Middle frontal gyrus (tissue), 1 donor: ENCODE measurements at regions not wholly inside any gene's neighbourhood (a gene's known extent, or its start where the extent isn't known, plus 50 kb on each side); places are given as distances from the start of the nearest gene placed in this dataset.
"Not testable (repeated sequence)": the region's sequence is repeated elsewhere in the genome, so short reads cannot be mapped to it uniquely, and the experiment has no call there.

Experiments
- DNase-seq: peaks from one replicate; pipeline ENCODE4 v3.0.0-alpha.2; 2015; ENCODE audit warnings: low spot score; ENCODE audit errors: extremely low spot score

DNA sequence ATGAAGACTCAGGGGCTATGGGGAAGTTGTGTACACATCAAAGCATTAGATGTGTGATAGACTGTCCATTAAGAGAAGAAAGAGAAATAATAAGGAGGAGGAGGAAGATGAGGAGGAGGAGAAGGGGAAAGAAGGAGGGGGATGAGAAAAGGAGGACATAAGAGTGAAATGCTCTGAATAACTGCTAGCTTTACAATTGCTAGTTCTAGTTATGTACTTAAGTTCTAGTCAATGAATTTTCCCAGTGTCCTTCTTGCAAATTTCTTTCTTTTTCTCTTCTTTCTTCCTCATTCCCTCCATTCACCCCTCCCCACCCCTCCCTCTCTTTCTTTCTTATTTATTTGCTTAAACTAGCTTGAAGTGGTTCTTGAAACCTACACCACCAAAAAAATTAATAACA, 534.9 kb upstream of the GRAMD2B start:
- no peak for DNase-seq

DNA sequence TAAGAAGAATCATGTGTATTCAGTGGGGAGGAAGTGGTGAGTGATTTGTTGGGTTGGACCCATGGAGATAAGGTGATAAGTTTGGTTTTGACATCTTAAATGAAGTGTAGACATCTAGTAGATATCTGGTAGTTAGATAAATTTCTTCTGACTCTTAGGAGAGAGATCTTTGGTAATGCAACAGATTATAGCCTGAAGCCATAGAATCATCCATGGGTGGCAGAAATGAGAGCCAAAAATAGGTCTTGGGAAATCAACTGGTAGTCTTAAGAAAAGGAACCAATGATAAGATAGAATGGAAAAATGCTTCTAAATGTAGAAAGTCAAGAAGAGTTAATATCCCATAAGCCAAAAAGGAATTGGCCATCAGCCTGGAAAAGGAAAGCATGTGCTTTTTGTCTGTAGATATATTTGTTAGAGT, 532.7 kb upstream of the GRAMD2B start:
- no peak for DNase-seq

DNA sequence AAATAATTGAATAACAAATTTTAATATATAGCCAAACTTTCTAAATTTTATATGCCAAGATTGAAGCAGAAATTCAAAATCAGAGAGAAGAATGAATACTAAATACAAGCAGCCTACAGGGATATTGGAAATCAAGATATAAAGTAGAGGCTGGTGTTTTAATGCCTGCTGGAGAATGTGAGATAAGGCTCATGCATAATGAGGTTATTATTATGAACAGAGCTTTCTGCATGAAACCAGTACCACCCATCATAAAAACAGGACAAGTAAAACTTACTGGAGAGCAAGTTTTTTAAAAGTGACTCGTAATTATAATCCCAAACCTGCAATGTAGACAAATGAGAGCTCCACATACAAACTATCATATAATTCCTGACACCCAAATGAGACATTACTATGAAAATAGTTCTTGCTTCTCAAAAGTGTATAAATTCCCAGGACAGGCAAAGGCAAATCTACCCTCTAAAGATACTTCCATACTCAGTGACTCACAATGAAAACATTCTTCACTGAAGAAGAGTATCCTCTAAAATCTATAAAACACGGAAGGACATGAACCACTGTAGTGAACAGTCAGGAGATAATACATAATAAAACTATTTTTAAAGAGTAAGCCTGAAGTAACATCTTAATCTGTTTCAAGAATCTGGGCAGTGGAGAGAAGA, 532.0 kb upstream of the GRAMD2B start:
- no peak for DNase-seq

DNA sequence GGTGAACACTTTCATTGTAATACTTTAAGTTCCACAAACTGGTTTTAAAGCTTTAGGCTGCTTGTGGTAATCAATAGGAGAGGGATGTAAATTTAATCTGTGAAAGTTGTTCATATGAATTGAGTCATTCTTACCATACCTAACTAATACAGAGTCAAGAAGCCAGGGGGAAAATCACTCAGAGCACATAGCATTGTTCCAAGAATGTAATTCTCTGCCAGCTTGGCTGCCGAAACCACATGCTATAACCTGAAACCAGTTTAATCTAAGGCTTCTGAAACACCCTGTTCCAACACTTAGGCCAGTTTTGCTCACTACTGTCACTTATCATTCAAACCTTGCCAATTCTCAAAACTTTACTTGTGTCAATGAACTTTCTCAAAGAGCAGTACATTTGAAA, 528.8 kb upstream of the GRAMD2B start:
- no peak for DNase-seq

DNA sequence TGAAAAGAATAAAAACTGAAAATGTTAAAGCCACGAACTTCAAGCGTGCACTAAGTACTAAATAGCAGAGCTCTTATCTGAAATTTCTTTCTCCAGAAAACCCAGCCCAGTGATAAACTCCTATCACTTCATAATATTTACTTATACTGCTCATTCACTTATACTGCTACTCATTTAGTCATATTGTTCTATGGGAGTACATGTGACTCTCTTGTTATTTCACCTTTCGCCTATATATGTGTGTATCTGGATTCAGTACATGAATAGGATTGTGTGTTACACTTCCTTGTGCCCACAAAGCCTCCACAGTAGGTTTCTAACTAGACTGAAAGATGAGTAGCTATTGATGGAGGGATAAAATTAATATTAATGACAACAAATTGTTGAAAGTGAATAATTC, 526.8 kb upstream of the GRAMD2B start:
- no peak for DNase-seq

DNA sequence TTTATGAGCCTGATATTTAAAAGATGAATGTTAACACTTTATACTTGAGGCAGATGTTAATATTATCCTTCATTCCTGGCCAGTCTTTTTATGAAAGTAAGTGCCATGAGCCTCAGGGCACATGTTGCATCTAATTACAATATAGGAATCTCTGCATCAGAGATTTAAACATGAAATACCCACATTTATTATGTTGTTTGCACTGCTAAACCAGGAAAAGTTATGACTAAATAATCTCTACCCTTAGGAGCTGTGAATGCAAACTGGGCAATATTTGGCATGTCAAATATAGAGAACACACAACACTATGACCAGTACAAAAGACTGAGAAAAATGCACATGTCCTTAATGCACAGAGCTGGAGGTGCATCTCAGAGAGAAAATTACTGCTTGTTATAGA, 526.1 kb upstream of the GRAMD2B start:
- DNase-seq, result no peak

DNA sequence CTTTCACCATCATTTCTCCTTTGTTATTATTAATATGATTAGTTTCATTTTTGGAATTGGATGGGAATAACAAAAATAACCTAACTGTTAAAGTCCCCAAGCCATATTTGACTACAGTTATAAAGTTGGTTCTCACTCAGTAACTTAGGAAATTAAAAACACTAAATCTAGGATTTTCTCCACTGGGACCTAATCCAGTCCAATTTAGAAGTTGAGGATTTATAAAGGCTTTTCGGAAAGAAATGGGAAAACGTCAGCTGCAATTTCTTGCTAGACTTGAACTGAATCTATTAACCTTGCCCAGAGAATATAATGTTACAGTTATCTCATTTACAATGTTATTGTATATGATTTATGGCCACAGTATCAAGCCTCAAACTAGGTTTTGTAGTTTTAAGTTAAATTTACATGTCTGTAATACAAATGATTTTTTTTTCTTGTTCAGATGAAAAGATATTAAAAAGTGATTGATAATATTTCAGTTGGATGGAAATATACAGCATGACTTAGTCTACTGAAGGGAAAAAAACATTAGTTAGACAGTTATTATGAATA, 524.3 kb upstream of the GRAMD2B start:
- DNase-seq, result no peak

DNA sequence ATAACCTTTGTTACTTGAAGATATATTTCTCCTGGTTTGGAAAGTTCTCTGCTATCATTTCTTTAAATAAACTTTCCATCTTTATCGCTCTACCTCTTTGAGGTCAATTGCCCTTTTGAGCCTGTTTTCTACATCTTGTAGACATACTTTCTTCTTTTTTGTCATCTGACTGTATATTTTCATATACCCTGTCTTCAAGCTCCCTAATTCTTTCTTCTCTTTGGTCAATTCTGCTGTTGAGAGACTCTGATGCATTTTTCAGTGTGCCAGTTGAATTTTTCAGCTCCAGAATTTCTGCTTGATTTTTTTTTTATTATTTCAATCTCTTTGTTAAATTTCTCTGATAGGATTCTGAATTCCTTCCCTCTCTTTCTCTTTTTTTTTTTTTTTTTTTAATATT, 511.2 kb upstream of the GRAMD2B start:
- no peak for DNase-seq

DNA sequence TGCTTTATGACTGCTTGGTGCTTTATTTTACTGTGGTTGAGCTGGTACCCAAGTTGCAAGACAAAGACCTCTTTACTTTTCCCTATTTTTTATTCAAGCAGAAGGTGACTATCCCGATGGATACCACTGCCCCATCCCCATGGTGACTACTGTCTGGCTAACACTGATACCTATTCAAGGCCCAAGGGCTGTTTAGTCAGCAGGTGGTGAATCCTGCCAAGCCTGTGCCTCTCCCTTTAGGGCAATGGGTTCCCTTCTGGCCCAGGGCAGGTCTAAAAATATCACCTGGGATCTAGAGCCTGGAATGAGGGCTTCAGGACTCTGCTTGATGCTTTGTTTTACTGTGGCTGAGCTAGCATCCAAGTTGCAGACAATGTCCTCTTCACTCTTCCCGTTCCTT, 510.0 kb upstream of the GRAMD2B start:
- DNase-seq, result no peak

DNA sequence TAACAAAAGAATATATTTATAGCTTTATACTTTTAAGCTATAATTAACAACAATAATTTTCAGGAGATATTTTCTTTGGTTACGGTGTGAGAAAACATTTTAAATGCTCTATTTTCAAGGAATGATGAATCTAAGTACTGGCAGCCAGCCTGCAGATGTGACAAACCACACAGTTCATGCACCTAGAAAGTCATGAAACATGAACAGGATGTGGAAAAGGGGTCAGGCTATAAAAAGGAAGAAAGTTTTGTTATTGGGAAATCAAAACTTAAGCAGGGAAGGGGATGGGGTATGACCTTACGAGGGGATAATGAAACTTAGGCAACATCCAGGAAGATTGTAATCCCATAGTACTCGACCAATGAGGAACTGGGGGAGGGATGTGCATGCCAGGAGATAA, 508.7 kb upstream of the GRAMD2B start:
- no peak for DNase-seq

DNA sequence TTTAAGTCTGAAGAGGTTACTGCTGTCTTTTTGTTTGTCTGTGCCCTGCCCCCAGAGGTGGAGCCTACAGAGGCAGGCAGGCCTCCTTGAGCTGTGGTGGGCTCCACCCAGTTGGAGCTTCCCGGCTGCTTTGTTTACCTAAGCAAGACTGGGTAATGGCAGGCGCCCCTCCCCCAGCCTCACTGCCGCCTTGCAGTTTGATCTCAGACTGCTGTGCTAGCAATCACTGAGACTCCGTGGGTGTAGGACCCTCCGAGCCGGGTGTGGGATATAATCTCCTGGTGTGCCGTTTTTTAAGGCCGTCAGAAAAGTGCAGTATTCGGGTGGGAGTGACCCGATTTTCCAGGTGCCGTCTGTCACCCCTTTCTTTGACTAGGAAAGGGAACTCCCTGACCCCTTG, 499.3 kb upstream of the GRAMD2B start:
- DNase-seq, result not testable (repeated sequence)

DNA sequence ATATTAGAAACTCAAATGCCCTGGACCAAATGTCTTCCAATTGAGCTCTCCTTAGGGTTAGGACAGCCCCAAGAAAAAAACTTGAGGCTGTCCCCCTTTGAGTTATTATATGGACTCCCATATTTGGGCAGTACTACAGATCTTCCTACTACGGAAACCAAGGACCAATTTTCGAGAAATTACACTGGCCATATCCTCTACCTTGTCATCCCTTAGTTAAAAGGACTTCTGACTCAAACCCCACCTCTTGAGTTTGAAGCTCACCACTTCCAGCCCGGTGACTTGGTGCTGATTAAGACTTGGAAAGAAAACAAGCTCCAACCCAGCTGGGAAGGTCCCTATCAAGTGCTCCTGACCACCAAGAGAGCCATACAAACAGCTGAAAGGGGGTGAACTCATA, 497.0 kb upstream of the GRAMD2B start:
- no peak for DNase-seq

DNA sequence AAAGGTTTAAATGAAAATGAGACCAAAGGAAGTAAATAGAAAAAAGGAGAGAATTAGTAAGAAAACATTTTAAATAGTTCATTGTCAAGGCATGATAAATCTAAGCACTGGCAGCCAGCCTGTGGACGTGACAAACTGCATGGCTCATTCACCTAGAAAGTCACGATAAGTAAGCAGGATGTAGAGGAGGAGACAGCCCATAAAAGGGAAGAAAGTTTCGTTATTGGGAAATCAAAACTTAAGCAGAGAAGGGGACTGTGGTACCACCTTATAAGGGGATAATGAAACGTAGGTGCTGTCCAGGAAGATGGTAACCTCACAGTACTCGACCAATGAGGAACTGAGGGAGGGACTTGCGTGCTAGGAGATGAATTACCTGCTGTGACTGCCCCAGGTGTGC, 494.5 kb upstream of the GRAMD2B start:
- no peak for DNase-seq

DNA sequence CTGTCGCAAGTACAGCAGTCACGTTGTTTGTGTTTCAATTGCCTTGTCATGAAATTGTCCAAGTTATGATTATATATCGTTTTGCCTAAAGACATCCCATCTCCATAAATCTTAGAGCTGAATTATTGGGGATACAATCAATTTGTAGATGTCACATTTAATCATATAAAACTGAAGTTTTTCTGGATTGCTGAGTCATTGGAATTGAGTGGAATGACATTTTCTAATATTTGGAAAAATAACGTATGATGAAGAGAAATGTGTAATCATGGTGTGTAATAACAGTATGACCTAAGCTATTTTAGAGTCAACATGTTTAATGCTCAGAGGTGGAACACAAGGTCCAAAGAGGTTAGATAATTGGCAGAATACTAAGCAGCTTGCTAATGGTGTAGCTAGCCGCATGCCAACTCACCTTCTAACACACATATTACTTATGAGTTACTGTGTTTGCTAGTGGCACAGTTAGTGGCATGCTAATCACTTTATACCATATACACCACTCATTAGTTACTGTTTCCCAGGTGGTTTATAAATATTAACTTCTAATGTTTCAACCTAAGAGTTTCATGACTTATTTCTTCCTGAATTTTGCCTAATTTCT, 473.1 kb upstream of the GRAMD2B start:
- no peak for DNase-seq

DNA sequence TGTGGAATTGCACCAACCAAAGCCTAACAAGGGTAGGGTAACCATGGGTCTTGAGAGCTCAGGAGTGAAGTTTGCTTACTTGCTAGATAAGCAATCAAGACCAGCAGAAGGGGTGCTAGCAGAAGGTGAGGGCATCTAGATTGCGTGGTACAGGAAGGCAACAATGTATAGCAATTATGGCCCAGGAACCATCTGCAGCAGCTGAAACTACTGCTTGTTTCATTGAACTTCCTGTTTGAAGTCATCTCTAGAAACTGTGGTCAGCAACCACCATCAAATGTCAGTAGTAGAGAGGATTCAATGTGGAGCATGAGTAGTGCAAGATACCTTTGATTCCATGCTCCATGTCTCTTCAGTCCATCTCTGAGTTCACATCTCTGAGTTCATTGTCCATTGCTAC, 462.1 kb upstream of the GRAMD2B start:
- no peak for DNase-seq

DNA sequence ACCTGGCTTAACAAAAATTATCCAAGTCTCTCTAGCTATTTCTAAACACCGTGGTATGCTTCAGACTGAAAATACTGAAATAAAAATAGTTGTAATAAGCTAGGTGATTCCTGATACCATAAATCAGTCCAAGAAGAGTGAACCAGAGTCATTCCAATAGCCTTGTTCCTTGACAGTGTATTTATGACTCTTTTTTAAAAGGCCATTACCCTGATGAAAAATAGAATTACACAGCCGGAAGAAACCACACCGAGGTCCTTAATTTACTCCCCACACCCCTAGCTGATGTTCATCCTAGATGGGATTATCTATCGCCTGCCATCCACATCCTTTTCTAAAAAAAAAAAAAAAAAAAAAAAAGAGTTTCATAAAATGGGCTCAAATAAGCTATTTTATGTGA, 457.6 kb upstream of the GRAMD2B start:
- DNase-seq, result no peak

DNA sequence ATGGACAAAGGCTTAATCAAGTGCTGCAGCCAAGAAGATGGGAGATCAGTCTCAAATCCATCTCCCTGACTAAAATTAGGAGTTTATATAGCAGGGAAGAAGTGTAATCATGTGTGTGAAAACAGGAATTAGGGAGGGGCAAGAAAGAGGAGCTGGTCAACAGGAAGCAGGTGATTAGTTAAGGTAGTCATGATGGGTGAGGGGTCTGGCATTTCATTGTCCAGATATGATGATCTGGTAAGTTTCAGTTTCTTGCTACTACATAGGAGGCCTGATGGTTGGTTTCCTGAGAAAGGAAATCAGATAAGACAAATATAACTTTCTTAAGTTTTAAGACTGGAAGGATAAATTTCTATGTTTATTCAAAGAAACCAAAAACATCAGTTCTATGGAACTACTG, 455.6 kb upstream of the GRAMD2B start:
- DNase-seq, result no peak

DNA sequence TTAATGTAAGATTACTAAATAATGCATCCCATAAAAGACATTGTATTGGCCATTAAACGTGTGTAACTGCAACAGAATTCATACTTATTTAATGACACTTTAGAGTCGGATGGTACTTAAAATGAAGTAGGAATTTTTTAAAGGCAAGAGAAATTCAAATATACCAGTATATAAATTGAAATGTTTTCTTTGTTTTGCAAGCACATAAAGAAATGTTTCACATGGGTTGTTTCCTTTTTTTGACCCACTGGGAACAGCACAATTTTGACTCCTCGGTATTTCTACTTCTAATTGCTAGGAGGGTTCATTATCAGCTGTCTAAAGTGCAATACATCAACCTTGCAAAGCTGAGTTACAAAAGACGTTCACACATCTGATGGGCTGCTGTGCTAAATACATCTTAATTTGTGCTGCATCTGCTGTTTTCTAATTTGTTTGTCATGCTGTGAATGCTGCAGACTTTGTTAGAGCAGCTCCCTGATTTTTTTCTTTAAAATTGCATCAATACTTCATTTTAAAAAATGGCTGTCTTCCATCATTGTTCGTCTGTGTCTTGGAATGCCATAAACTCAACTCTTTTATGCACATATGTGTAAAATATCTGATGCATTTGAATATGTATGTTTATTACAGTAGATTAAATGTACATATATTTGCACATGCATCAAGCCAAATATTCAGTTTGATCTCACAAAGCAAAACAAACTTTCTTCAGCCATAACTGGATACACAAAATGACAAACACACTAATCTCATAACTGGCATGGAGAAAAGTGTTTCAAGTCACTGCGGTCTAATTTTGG, 454.0 kb upstream of the GRAMD2B start:
- no peak for DNase-seq

DNA sequence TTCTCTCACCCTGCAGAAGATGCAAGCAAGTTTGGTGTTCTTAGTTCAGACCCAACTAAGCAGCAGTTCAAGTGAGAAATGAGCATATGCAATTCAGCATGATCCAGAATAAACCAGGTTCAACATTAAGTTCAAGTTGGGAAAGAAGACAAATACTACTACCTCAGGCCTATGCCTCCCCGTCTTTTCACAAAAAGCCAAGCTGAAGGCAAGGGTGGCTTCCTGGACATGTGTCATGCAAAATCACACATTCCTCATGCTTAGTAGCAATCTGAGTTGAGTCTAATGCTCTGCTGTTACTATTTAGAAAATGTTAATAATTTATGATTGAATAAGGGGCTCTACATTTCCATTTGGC, 453.4 kb upstream of the GRAMD2B start:
- no peak for DNase-seq

DNA sequence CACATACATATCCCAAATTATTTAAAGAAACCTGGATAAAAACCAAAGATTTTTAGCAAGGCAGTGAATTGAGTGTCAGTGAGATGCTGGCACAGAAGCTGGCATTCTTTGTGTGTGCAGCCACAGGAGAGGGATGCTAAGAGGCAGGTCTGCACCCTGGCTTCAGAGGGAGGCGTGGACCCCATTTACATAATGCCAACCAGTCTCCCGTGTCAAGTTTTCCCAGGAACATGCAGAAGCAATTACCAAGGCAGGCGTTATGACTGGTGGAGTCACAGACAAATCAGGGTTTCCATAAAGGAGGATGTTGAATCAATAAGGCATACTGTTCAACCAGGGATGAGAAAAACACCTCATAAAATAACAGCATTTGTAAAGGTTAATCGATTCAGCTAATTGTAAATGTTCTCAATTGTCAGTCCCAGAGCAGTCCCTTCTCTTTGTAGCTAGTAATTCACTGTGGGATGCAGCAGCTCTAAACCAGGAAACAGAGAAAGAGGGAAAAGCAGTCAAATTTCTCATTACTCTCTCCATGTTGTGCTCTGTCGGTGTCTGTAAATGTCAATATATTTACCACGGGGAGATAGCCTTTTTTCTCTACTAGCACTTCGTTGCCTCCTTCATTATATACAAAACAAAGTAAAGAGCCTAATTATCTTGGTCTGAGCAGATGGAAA, 452.4 kb upstream of the GRAMD2B start:
- no peak for DNase-seq

DNA sequence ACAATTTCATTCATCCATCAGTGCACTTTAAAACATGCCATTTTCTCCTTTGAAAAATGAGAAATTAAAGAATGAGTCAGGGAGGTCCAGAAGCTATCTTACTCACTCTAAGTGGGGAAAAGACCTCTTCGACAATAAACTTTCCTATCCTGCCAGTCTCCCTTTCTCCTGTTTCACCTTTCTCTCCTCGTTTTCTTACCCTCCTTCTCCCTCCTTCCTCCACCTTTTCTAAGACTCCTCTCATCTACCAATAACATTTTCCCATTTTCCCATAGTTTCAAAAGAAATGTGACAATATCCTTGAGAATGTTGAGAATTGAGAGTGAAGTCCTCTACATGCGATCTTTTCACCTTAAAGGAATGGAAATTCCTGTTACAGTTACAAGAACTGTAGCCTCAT, 450.5 kb upstream of the GRAMD2B start:
- DNase-seq, result no peak

DNA sequence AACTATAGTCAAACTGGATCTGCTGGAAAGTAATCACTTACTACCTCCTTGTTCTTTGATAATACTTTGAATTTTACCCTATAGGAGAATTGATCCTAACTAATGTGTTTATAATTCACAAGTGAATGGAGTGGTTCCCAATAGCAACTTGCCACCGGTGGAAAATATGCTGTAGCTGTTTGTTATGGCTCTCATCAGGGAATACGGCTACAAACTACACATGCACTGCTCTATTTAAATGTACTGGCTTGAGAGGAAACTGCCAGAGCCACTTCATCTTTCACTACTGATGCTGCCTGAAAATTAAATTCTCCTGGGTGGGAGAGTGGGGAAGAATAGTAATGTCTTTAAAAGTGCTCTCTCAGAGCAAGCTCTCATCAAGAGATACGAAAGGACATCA, 448.5 kb upstream of the GRAMD2B start:
- no peak for DNase-seq
